ENCODE measurements at regions not wholly inside any gene's neighbourhood (a gene's known extent, or its start where the extent isn't known, plus 50 kb on each side); places are given as distances from the start of the nearest gene placed in this dataset.
A peak's percentile ranks its signal among the peaks of the same experiment; 100 is the strongest.

GRCh38 chr15:68511073-68511991, 67.5 kb upstream of the CORO2B start:
- Histone ChIP-seq H3K27ac (peak overlapping the region in 1 of 4 donors; percentile 2), H3K4me1 (no peaks in the 10 kb centered on the region), H3K4me3 (no peak overlapping the region), H3K36me3 (no peaks in the 10 kb centered on the region), H3K27me3 (no peaks in the 10 kb centered on the region), H3K9me3 (no peaks in the 10 kb centered on the region)
- WGBS, 2 donors: 69 to 73% methylated on average over 12 of the region's 12 CpGs
- TF ChIP-seq POLR2A (IDR thresholded peaks at IDR 0.05) (no peak), CTCF (IDR thresholded peaks at IDR 0.05) (no peak)
- intact Hi-C loops (cut with DNase I): no loop called here
- DNase-seq: no peak

GRCh38 chr15:68512052-68512451, 66.7 kb upstream of the CORO2B start:
- Histone ChIP-seq H3K27me3 (no peaks in the 10 kb centered on the region), H3K27ac (peak overlapping the region in 2 of 4 donors; percentile 2 to 41)
- no peak for DNase-seq

GRCh38 chr15:68512598-68512997, 66.2 kb upstream of the CORO2B start:
- Histone ChIP-seq H3K4me1 (peaks cover 0 to 8% (median 0%) of the 10 kb centered on the region in 3 donors), H3K9me3 (no peaks in the 10 kb centered on the region), H3K36me3 (no peaks in the 10 kb centered on the region), H3K27me3 (no peaks in the 10 kb centered on the region), H3K4me3 (no peak overlapping the region), H3K27ac (no peak overlapping the region)
- WGBS, 2 donors: 69 to 72% methylated on average over 3 of the region's 3 CpGs
- no peak for DNase-seq
- no peak for TF ChIP-seq CTCF (IDR thresholded peaks at IDR 0.05)
- no peak for TF ChIP-seq POLR2A (IDR thresholded peaks at IDR 0.05)
- intact Hi-C loops (cut with DNase I): no loop called here

More at GRCh38 chr15:68512052-68512451, 66.7 kb upstream of the CORO2B start:
- 80% methylated on average over 7 of the region's 7 CpGs for WGBS, 2 donors
- TF ChIP-seq POLR2A (IDR thresholded peaks at IDR 0.05): no peak
- TF ChIP-seq CTCF (IDR thresholded peaks at IDR 0.05): no peak
- Histone ChIP-seq H3K4me1 (peaks cover 0 to 3% (median 0%) of the 10 kb centered on the region in 3 donors), H3K9me3 (no peaks in the 10 kb centered on the region), H3K4me3 (no peak overlapping the region), H3K36me3 (no peaks in the 10 kb centered on the region)
- intact Hi-C loops (cut with DNase I): no loop called here

- Histone ChIP-seq H3K4me1 (peaks cover 0 to 25% (median 7%) of the 10 kb centered on the region in 3 donors), H3K27me3 (no peaks in the 10 kb centered on the region), H3K4me3 (no peak overlapping the region), H3K27ac (no peak overlapping the region), H3K9me3 (no peaks in the 10 kb centered on the region), H3K36me3 (no peaks in the 10 kb centered on the region)
- TF ChIP-seq POLR2A (IDR thresholded peaks at IDR 0.05) (no peak), CTCF (IDR thresholded peaks at IDR 0.05) (no peak)
- intact Hi-C loops (cut with DNase I): no loop called here
- no peak for DNase-seq
- WGBS, 2 donors: 85 to 87% methylated on average over 3 to 4 of the region's 6 CpGs
These were observed 63.3 kb upstream of the CORO2B start for GRCh38 chr15:68515371-68516095.

- Histone ChIP-seq H3K36me3 (no peaks in the 10 kb centered on the region), H3K9me3 (no peaks in the 10 kb centered on the region), H3K27ac (peak overlapping the region in 2 of 4 donors; percentile 9 to 31), H3K27me3 (no peaks in the 10 kb centered on the region), H3K4me3 (no peak overlapping the region), H3K4me1 (peaks cover 0 to 25% (median 7%) of the 10 kb centered on the region in 3 donors)
- WGBS, 2 donors: 75 to 86% methylated on average over 5 to 6 of the region's 6 CpGs
- TF ChIP-seq CTCF (IDR thresholded peaks at IDR 0.05) (no peak), POLR2A (IDR thresholded peaks at IDR 0.05) (no peak)
- intact Hi-C loops (cut with DNase I): no loop called here
- DNase-seq: no peak
These were observed 61.5 kb upstream of the CORO2B start for GRCh38 chr15:68517285-68517761.
